IMR-90 (cell line): ENCODE measurements at regions not wholly inside any gene's neighbourhood (a gene's known extent, or its start where the extent isn't known, plus 50 kb on each side); places are given as distances from the start of the nearest gene placed in this dataset.

Source experiments
- BHLHE40 ChIP-seq: fragments of 150-350 bp; IDR thresholded peaks from 2 replicates; pipeline ENCODE4 v1.6.1; 2016; ENCODE audit warnings: mild to moderate bottlenecking, low read depth, low read length
- FOS ChIP-seq: fragments of 150-350 bp; IDR thresholded peaks from 2 replicates; pipeline ENCODE4 v1.6.1; 2016; ENCODE audit warnings: low read depth, low read length
- RFX5 ChIP-seq: IDR thresholded peaks from 2 replicates; pipeline ENCODE4 v1.8.0; 2012; ENCODE audit warnings: low read depth, mild to moderate bottlenecking, low read length, moderate library complexity
- TF ChIP-seq, protein P1 (sequence below): conservative IDR thresholded peaks from 2 replicates; pipeline ENCODE4 v1.5.1; 2012; ENCODE audit warnings: mild to moderate bottlenecking, low read depth, low read length, improper control_type of control experiment
- TF ChIP-seq, protein P2 (sequence below): fragments of 150-350 bp; IDR thresholded peaks from 2 replicates; pipeline ENCODE4 v1.6.1; 2017; ENCODE audit warnings: mild to moderate bottlenecking, antibody characterized with exemption, low read length, low read depth
- TF ChIP-seq, protein P3 (sequence below): fragments of 150-350 bp; IDR thresholded peaks from 2 replicates; pipeline ENCODE4 v1.6.1; 2016; ENCODE audit warnings: low read depth, mild to moderate bottlenecking, low read length, moderate library complexity, borderline replicate concordance

DNA sequence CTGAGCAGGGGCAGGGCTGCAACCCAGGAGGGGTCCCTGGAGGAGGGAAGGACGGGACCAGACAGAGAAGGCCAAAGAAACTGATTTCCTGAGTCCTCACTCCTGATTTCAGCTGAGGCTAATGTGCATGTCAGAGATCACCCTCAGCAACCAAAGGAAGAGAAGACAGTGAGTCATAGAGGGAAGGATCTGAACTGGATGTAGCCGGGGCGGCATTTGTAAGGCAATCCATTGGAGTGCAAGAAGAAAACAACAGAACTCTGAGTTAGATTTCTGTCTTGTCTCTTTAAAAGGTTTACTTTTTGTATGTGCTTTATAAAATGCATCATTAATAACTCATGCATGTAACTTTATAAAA is 105.3 kb upstream of the AGBL1 start:
- TF ChIP-seq, protein P1, sequence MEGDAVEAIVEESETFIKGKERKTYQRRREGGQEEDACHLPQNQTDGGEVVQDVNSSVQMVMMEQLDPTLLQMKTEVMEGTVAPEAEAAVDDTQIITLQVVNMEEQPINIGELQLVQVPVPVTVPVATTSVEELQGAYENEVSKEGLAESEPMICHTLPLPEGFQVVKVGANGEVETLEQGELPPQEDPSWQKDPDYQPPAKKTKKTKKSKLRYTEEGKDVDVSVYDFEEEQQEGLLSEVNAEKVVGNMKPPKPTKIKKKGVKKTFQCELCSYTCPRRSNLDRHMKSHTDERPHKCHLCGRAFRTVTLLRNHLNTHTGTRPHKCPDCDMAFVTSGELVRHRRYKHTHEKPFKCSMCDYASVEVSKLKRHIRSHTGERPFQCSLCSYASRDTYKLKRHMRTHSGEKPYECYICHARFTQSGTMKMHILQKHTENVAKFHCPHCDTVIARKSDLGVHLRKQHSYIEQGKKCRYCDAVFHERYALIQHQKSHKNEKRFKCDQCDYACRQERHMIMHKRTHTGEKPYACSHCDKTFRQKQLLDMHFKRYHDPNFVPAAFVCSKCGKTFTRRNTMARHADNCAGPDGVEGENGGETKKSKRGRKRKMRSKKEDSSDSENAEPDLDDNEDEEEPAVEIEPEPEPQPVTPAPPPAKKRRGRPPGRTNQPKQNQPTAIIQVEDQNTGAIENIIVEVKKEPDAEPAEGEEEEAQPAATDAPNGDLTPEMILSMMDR, result no peak
- no peak for TF ChIP-seq FOS
- no peak for TF ChIP-seq BHLHE40
- TF ChIP-seq, protein P2, sequence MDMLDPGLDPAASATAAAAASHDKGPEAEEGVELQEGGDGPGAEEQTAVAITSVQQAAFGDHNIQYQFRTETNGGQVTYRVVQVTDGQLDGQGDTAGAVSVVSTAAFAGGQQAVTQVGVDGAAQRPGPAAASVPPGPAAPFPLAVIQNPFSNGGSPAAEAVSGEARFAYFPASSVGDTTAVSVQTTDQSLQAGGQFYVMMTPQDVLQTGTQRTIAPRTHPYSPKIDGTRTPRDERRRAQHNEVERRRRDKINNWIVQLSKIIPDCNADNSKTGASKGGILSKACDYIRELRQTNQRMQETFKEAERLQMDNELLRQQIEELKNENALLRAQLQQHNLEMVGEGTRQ, result no peak
- TF ChIP-seq, protein P3, sequence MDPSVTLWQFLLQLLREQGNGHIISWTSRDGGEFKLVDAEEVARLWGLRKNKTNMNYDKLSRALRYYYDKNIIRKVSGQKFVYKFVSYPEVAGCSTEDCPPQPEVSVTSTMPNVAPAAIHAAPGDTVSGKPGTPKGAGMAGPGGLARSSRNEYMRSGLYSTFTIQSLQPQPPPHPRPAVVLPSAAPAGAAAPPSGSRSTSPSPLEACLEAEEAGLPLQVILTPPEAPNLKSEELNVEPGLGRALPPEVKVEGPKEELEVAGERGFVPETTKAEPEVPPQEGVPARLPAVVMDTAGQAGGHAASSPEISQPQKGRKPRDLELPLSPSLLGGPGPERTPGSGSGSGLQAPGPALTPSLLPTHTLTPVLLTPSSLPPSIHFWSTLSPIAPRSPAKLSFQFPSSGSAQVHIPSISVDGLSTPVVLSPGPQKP, result no peak
- no peak for TF ChIP-seq RFX5
